HCEC 1CT (cell line): ENCODE measurements at regions not wholly inside any gene's neighbourhood (a gene's known extent, or its start where the extent isn't known, plus 50 kb on each side); places are given as distances from the start of the nearest gene placed in this dataset.

Source experiments
- DNase-seq: peaks from one replicate; pipeline ENCODE4 v3.0.0-alpha.2; 2017

DNA sequence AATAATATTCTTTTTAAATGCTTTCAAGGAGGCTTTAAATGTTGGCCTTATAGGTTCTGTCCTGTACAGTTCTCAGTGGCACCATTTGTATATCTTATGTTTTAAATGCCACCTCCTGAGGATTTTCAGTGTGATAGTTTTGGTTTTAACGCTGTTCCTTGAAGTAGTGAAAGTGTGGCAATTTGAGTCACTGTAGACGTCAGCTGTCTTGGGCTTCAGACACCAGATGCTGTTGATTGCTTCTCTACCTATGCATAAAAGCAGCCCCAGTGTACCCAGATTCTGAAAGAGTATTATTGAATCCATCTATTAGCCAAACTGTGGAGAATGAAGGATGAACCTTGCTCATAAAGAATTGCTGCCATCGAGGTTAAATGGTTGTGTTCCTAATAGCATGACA is 316.8 kb upstream of the GBE1 start:
- DNase-seq = no peak

DNA sequence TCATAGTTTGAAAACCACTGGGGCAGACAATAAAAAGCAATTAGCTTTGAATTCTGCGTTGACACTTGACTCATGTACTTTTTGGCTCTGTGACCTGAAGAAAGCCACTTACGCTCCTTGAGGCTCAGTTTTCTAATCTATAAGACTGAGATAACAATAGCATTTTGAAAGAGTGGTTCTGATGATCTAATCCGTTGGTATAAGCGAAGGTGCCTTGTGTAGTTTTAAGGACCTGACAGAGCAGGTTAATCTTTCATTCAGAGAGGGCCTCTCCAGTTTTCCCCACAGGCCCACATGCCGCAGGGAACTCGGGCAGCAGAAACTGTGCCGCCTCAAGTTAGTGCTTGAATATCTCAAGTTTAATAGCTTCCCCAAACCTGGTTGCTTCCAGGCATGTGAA is 306.0 kb upstream of the GBE1 start:
- no peak for DNase-seq

DNA sequence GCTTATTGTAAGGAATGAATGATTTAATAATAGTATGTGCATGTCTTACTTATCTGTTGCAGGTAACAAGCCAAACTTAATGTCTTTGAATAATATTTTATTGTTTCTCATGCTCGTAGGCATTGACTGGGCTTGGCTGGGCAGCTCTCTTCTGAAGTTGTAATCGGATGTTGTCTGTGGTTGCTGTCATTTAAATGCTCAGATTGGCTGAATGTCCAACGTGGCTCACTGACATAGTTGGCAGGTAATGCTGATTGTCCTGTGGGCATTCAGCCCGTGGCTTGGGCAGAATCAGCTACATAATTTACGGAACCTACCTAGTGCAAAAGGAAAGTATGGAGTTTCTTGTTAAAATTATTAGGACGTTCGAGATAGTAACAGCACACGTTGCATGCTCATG is 297.4 kb upstream of the GBE1 start:
- DNase-seq = no peak

DNA sequence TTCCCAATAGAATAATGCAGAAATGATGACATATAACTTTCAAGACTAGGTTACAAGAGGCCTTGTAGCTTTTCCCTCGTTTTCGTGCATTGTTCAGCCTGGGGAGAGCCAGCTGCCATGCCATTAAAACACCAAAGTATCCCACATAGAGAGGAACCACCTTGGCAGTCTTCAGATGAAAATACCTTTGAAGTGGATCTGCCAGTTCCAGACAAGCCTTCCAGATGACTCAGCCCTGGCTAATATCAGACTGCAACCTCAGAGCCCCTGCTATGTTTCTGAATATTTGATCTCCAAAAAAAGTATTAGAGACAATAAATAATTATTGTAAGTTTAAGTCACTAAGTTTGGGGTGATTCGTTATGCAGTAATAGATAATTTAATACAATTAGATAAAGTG is 294.3 kb upstream of the GBE1 start:
- no peak for DNase-seq

DNA sequence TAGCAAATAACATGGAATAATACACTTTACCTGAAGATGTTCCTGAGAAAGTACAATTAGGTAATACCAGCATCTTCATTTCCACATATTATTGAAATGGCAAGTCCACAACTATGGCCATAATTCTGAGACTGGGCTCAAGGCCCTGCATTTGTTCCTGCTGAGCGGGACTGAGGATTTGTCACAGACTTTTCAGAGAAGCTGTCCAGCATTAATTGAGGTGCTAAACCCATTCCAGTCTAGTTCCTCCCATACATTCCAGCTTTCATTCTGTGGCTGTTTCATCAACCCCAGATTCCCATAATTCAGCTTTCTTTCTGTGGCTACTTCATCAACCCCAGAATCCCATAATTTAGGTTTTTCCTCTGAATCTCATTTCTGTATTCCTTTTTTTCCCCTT is 293.4 kb upstream of the GBE1 start:
- no peak for DNase-seq

DNA sequence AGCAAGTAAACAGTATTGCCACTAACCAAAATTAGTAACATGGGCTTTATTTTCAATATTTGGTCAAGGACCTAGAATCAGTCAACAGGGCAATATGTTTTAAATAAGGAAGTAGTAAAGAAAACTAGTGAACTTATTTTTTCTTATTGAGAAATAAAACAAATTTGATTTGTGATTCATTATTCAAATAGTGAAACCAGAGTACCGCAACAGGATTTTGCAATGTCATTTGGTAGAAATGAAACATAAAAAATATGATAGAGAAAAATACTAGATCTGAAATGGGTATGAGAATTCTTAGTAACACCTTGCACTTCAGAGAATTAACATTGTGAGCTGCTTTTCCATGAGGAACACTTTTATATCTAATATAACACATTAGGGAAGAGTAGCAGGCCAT is 291.8 kb upstream of the GBE1 start:
- no peak for DNase-seq

DNA sequence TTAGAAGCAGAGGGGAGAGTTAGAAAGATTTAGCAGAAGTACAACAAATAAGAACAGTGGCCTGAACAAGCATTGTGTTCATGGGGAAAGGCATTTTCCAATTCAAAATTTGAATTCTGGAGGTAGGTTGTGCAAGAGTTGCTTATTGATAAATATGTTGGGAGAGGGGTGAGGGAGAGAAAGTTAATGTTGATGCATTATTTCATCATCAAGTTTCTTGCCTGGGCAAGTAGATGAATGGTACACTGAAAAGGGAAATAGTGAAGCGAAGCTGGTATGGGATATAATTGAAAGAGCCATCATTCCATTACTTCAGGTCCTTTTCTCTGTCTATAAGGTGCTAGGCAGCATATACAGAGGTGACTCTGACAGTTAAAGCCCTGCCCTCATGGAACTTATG is 288.9 kb upstream of the GBE1 start:
- DNase-seq = no peak

DNA sequence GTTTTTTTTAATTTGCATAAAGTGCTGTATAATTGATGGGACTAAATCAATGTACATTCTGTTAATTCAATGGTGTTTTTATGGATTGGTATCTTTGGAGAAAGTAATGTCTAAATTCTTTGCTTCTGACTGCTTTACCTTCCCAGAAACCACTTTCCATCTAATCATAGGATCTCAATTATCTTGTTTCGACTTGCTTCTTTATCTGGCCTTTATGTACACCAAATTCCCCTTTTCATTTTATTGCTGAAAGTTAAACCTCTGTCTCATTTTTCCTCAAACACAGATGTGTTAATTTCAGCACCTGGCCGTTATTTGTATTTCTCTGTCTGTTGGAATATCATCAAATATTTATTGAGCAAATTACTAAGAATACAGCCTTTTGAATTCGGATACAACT is 287.3 kb upstream of the GBE1 start:
- DNase-seq = no peak

DNA sequence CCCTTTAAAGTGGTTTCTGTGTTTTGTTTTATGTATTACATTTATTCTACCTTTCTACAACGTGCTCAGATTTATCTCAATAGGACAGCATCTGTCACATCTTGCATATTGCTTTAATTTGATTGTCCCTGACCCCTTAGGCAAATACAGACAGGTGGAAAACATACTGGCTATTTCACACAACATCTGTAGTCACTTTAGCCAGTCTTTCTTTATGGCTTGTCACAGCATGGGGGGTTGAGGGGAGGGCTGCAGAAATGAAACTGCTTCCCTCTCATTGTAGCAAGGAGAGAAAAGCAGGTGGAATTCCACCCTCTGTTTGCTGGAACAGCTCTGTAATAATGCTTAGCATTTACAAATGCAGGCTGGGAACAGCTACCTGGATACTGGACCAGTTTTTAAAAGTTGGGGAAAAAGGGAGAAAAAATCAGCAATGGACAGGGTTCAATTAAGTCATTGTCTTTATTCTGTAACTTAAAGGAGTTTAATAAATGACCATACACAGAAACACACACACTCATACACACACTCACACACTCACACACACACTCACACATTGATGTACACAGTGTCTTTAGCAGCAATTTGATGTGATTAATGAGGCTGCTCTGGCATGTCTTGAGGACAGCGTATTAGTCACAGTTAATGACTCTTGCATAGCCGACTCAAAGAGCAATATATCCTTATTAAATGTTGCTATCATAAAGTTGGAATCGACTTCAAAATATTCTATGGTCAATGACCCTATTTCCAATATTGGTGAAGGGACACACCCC is 283.7 kb upstream of the GBE1 start:
- no peak for DNase-seq

DNA sequence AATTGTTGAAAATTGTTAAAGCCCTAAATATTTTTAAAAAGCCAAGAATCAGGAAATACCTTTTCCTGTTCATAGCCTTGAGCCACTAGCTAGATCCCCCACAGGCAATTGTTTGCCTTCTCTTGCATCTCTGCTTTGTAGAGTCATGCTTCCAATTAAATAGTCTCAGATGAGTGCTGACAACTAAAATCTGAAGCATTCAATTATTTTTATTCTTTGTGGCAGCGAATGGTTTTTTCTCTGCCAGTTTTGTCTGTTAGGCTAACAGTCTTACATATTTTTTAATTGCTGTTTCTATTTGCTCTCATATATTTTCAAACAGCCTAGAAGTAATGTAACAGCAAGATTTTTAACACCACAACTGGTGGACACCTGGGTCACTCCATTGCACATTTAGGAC is 277.1 kb upstream of the GBE1 start:
- no peak for DNase-seq

DNA sequence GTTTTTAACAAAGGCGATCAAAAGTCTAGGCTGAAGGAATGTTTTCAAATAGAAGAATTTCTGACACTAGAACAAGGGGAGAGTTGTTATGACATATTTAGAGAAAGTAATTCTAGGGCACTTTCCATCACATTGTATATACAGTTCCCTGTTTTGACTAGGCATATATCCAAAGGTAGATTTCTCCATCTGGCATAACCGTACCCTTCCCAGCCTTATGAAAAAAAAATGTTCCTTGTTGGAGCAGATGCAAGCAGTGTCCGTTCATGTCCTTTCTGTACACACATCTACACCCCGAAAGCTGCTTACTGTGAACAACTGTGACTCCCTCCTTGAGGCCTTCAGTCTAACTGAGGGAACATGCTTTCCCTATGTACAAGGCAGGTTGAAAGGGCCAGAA is 271.7 kb upstream of the GBE1 start:
- DNase-seq = no peak

DNA sequence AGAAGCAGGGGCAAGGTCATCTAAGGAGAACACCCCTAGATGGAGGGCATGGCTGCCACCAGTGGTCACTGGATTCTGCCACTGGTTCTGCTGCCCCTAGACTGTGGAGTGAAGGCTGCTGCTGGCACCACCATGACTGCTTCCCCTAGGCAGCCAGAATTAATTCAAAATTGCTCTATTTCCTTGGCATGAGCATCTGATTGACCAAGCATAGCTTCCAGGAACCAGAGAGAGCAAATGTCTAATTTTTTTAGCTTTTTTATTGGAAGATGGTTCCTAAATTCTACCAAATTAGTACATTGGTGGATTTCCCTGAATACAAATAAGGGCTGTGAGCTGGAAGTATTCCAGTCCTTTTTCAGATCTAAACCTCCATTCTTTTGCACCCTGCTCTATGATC is 270.2 kb upstream of the GBE1 start:
- no peak for DNase-seq

DNA sequence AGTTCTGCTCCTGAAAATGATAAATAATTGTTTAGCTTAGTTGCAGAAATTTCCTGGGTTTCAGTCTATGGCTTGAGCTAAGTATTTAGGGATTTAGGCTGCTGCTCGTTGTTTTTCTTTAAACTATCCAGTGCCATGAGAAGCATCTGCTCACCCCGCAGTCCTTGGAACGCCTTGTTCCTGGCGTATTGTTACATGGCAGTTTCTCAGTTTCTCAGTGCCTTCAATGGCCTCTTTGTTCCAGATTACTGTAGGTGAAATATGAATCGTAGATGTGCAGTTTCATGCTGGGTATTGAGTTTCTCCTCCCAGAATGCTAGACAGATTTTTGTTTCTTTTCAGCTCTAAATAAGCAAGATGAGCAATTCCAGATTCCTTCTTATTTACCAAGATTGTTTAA is 269.5 kb upstream of the GBE1 start:
- no peak for DNase-seq

DNA sequence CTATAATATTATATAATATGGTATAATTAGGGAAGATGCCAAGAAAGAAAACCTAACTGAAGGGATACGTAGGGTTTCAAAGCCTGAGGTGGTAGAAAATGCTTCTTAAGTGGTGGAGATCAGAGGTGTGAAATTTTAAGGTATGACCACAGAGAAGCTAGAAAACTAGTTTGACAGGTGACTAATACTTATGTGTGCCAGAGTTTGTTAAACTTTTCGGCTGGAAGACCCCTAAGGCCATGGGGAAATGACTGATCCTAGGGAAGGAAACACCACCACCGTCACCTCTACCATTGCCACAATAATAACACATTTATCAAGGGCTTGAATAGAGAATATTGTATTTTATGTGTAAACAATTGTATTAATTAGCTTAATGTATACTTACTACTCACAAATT is 261.4 kb upstream of the GBE1 start:
- DNase-seq = no peak

DNA sequence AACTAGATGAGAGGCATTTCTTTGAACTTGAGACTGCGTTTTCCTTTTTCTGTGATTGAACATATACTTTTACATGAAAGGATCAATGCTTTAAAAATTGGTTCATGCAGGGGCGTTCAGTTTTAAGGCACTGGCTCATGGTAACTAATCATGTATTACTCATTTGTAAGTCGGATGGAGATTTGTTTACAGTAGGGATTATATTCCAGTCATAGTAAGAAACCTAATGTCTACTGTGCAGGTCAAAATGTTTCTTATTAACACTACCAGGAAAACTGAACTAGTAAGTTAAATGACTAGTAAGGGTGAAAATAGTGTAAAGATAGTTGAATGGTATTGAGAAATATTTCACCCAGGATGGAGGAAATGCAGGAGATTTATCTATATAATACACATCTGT is 258.8 kb upstream of the GBE1 start:
- no peak for DNase-seq

DNA sequence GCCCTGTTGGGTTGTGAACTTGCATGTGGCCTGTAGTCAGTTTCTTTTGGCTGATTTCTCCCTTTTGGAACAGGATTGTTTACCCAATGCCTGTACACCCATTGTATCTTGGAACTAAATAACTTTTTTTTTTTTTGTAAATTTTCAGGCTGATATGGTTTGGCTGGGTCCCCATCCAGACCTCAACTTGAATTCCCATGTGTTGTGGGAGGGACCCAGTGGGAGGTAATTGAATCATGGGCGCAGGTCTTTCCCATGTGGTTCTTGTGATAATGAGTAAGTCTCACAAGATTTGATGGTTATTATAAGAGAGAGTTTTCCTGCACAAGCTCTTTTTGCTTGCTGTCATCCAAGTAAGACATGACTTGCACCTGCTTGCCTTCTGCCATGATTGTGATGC is 253.8 kb upstream of the GBE1 start:
- no peak for DNase-seq

DNA sequence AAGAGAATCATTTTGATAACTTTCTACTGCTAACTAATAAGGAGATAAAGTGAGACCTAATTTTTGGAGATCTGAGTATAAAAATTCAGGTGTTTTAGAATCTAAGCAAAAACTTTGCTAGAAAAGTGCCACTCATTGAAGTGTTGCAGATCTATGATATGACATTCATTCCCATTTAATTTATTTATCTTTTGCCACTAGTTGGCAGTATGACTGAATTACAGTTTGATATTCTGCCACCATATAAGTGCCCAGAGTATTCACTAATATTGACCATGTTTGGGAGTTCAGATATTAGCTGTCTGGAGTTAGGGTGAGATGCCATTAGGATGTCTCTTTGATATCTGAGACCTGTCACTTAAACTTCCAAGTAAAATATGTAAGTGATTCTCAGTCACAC is 251.3 kb upstream of the GBE1 start:
- no peak for DNase-seq

DNA sequence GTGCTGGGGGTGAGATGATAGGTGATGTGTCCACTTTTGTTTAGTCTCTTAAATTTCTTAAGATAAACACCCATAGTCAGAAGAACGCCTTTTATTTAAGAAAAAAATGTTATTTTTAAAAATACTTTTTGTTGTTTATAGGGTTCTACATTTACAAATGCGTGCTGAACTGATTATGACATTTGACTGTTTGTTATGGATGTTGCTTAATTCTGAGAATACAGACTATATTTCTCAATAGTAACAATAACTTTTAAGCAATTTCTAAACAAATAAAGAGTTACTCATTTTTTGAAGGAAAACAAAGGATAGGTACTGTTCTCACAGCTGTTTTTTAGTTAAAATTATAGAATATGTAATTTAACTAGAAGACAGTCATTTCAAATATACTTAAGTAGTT is 249.9 kb upstream of the GBE1 start:
- DNase-seq = no peak

DNA sequence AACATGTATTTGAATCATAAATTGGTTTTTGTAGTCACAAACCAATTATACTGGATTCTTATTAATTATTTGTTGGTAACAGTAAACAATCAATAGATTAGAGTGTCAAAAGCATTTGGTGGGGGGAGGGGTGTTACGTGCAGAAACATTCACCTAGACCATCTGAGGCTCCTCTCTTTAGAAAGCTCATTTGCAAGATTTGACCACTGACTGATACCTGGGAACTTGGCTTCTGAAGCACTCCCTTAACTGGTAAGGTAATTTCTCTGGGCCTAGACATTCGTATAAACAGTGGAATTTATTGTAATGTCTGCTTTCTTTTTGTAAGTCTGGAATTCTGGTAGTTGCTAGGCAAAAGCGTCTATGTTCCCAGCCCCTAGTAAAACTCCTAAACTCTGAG is 243.8 kb upstream of the GBE1 start:
- DNase-seq = no peak

DNA sequence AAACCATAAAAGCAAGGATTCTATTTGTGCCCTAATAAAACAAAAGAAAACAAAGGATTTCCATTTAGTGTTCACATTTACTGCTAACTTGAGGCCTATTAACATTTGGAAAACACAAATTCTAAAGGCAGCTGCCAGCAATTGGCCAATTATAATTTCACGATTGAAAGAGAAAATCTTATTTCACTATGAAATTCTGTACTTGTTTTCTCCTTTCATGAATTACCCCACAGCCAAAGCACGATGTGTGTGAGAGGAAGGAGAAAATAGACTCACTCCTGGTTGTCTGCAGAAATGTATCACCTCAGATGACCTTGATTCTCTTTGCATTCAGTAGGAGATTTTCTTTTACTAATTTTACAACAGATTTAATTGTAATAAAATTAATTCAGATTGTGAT is 242.8 kb upstream of the GBE1 start:
- no peak for DNase-seq

DNA sequence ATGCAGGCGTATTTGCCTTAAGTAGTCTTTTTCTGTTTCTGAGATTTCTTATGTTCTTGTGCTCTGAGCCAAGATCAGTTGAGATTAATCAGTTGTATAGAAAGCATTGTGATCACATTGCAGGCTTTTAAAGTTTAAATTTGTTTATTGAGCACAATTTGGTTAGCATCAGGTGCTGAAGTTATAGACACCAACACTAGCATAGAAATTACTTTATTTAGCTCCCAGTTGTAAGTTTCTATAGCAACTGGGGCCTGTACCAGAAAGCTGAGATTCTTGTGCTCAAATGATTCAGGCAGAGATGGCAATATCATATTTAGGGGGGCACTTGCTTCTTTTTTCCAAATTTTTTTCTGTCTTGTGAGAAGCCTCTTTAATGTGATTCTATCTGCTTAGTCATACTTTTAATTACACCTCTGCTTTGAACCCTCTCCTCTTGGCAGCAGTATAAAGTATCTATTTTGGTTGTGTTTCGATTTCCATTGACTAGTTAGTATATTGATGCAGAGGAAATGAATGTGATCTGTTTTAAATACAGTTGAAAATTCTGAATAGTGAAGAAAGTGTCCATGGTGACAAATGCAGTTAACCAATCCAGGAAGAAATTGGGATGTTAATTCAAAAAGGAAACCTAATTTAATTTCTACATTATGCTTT is 241.7 kb upstream of the GBE1 start:
- no peak for DNase-seq

DNA sequence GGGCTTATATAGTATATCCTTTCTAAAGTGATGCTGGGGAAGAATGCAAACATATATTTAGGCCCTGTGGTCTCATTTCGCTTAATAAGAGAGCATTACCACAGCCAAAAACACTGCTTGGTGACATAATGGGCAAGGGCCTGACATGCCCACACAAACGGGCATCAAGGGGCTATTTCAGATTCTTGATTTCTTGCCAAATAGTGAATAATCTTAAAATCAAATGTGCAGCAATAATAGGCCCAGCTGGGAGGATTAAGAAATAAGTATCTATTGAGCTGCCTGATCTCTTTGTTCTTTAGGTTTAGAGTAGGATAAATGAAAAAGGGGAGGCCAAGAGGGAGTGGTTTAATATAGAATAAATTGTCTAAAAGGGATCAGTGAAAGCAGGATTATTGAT is 241.0 kb upstream of the GBE1 start:
- DNase-seq = no peak

DNA sequence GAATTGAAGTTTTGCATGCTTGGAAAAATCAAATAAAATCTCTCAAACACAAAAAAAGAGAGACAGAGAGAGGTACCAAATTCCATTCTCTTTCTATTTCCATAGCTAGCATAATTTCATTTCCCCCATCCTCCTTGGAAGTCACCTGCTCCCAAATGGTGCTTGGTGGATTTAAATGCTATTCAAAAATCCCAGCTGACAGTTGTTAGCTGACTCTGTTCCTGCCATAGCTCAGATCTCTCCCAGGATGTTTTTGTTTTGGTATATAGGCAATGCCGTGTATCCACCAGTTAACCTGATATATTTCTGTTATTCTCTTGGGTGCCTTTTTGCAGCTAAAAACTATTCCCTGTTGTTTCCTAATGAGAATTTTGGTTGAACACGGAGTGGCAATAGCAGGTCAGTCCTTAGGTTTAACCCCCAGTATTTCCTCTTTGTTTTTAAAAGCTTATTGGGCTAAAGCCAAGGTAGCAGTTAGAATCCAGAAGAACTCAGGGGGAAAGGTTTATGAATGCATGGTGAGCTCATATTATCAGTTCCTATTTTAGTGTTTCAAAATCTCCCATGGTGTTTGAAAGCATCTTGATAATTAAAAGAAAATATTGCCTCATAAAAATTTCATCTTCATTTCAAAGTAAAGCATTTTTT is 240.0 kb upstream of the GBE1 start:
- no peak for DNase-seq

DNA sequence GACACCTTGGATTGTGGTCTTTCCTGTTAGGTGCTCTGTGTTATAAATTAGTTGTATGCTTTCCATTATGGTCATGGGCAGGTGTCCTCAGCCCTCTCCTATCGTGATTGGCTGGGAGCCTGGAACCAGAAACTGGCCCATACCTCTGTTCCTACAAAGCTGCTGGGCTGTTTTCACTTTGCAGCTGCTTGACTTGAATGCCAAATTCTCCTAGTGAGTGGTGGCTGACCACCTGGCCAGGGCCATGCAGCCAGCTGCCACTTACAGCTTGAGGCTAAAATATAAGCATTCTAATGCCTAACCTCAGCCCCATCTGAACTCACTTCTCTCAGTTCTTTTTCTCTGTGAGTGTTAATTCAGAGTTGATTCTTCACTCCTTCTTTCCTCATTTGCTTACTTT is 239.3 kb upstream of the GBE1 start:
- DNase-seq = no peak

DNA sequence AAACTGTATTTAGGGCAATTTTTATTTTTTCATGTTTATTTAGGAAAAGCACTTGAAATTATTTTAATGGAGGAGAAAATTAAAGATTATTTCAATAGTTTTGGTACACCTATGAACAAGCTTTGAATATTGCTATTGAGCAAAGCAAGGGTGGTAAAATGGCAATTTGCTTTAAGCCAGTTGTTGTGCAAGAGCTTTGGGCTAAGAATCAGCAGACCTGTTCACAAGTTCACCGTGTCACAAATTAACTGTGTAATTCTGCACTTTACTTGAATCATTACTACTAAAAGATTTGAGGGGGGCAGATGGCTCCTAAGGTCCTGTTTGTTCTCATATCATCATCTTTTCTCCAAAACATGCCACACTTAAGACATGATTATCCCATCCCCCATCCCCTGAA is 238.9 kb upstream of the GBE1 start:
- no peak for DNase-seq
